Esophagus squamous epithelium (tissue), 5 donors: ENCODE measurements at regions not wholly inside any gene's neighbourhood (a gene's known extent, or its start where the extent isn't known, plus 50 kb on each side); places are given as distances from the start of the nearest gene placed in this dataset.

Experiments used
- DNase-seq: peaks from one replicate; lab custom pipeline; 2025; lab: John Stamatoyannopoulos, UW
- H3K27ac ChIP-seq, 4 donors: fragments of 200-600 bp; sonication (generic); one replicate each; pipeline ENCODE4 v1.5.1; 2016 to 2019; ENCODE audit warnings: mild to moderate bottlenecking in 1 of 4
- H3K27me3 ChIP-seq, 4 donors: fragments of 200-600 bp; sonication (generic); 1 replicate in 3 of 4; 2 replicates in 1 of 4; pipeline versions ENCODE4 v1.5.1 to v1.6.0; 2017 to 2021; ENCODE audit warnings: antibody characterized with exemption in 1 of 4
- H3K36me3 ChIP-seq, 3 donors: fragments of 200-600 bp; sonication (generic); one replicate each; pipeline ENCODE4 v1.5.1; 2016 to 2019
- H3K4me1 ChIP-seq, 3 donors: fragments of 200-600 bp; sonication (generic); one replicate each; pipeline ENCODE4 v1.5.1; 2017 to 2019
- H3K4me3 ChIP-seq, 4 donors: fragments of 200-600 bp; sonication (generic); 1 replicate in 3 of 4; 2 replicates in 1 of 4; pipeline ENCODE4 v1.5.1; 2016 to 2019; ENCODE audit warnings: mild to moderate bottlenecking in 2 of 4, moderate library complexity in 1 of 4
- H3K9me3 ChIP-seq, 3 donors: fragments of 200-600 bp; sonication (generic); one replicate each; pipeline ENCODE4 v1.5.1; 2016 to 2019
- CTCF ChIP-seq, 6 experiments: fragments of 450-650 bp in 4 of 6; fragments of 200-600 bp in 2 of 6; sonication (generic) in 2 of 6; IDR thresholded peaks; one replicate each; pipeline ENCODE4 v1.5.1; 2016 to 2019; ENCODE audit warnings: antibody characterized with exemption in 6 of 6, mild to moderate bottlenecking in 4 of 6, moderate library complexity in 4 of 6
- POLR2A ChIP-seq, 4 donors: fragments of 450-650 bp; IDR thresholded peaks; one replicate each; pipeline ENCODE4 v1.6.1; 2017; ENCODE audit warnings: antibody characterized with exemption in 4 of 4, mild to moderate bottlenecking in 4 of 4, moderate library complexity in 3 of 4
- WGBS, 2 donors: methylation state at CpG; one replicate each; pipeline ENCODE4 v1.1.5; 2018; 5-methylcytosine and 5-hydroxymethylcytosine counted together
- intact Hi-C: fragments of 100-400 bp; cut with DNase I; formaldehyde crosslinking; loops from one replicate; pipeline ENCODE4 v1.15.0; 2022
- donor health status: DM: yes; HTN: yes; CAD: no.

- H3K4me3 ChIP-seq: no peak overlapping the region
- TF ChIP-seq POLR2A (IDR thresholded peaks at IDR 0.05) (no peak), CTCF (IDR thresholded peaks at IDR 0.05) (no peak)
- H3K27me3 ChIP-seq: no peaks in the 10 kb centered on the region
- H3K9me3 ChIP-seq: no peaks in the 10 kb centered on the region
- H3K4me1 ChIP-seq: no peaks in the 10 kb centered on the region
- 82 to 90% methylated on average over 5 of the region's 5 CpGs for whole genome bisulfite sequencing, 2 donors
- H3K27ac ChIP-seq: no peak overlapping the region
- no peak for DNase-seq
- no peaks in the 10 kb centered on the region for H3K36me3 ChIP-seq
- intact Hi-C loops: no loop called here
Observed at GRCh38 chr13:76223999-76224398, 587.9 kb downstream of the LMO7 start.

- Histone ChIP-seq H3K27me3 (no peaks in the 10 kb centered on the region), H3K36me3 (no peaks in the 10 kb centered on the region), H3K27ac (no peak overlapping the region), H3K4me1 (no peaks in the 10 kb centered on the region), H3K9me3 (no peaks in the 10 kb centered on the region), H3K4me3 (no peak overlapping the region)
- TF ChIP-seq CTCF (IDR thresholded peaks at IDR 0.05): no peak
- TF ChIP-seq POLR2A (IDR thresholded peaks at IDR 0.05): no peak
- no peak for DNase-seq
- intact Hi-C loops: no loop called here
- 70 to 84% methylated on average over 2 of the region's 2 CpGs for WGBS, 2 donors
Observed at GRCh38 chr13:76223565-76223964, 587.4 kb downstream of the LMO7 start.

- Histone ChIP-seq H3K4me1 (no peaks in the 10 kb centered on the region), H3K27ac (no peak overlapping the region), H3K9me3 (no peaks in the 10 kb centered on the region), H3K36me3 (no peaks in the 10 kb centered on the region), H3K27me3 (no peaks in the 10 kb centered on the region), H3K4me3 (no peak overlapping the region)
- intact Hi-C loops: no loop called here
- TF ChIP-seq CTCF (IDR thresholded peaks at IDR 0.05) (no peak), POLR2A (IDR thresholded peaks at IDR 0.05) (no peak)
- WGBS, 2 donors: 47 to 57% methylated on average over 2 of the region's 2 CpGs
- DNase-seq: no peak
Observed at GRCh38 chr13:76222511-76222910, 586.4 kb downstream of the LMO7 start.

- H3K27me3 ChIP-seq: no peaks in the 10 kb centered on the region
- no peak overlapping the region for H3K4me3 ChIP-seq
- no peaks in the 10 kb centered on the region for H3K4me1 ChIP-seq
- WGBS, 2 donors: 45 to 58% methylated on average over 2 of the region's 2 CpGs
- no peaks in the 10 kb centered on the region for H3K9me3 ChIP-seq
- TF ChIP-seq CTCF (IDR thresholded peaks at IDR 0.05): no peak
- no peak for TF ChIP-seq POLR2A (IDR thresholded peaks at IDR 0.05)
- no peaks in the 10 kb centered on the region for H3K36me3 ChIP-seq
- H3K27ac ChIP-seq: no peak overlapping the region
- intact Hi-C loops: no loop called here
- no peak for DNase-seq
Observed at GRCh38 chr13:76216729-76217128, 580.6 kb downstream of the LMO7 start.

- intact Hi-C loops: no loop called here
- Histone ChIP-seq H3K36me3 (no peaks in the 10 kb centered on the region), H3K9me3 (no peaks in the 10 kb centered on the region), H3K4me3 (no peak overlapping the region), H3K27ac (no peak overlapping the region), H3K4me1 (no peaks in the 10 kb centered on the region), H3K27me3 (no peaks in the 10 kb centered on the region)
- DNase-seq: no peak
- 79 to 86% methylated on average over 1 of the region's 1 CpG for WGBS, 2 donors
- no peak for TF ChIP-seq CTCF (IDR thresholded peaks at IDR 0.05)
- no peak for TF ChIP-seq POLR2A (IDR thresholded peaks at IDR 0.05)
Observed at GRCh38 chr13:76214001-76214400, 577.9 kb downstream of the LMO7 start.
